ENCODE measurements at regions not wholly inside any gene's neighbourhood (a gene's known extent, or its start where the extent isn't known, plus 50 kb on each side); places are given as distances from the start of the nearest gene placed in this dataset.

DNA sequence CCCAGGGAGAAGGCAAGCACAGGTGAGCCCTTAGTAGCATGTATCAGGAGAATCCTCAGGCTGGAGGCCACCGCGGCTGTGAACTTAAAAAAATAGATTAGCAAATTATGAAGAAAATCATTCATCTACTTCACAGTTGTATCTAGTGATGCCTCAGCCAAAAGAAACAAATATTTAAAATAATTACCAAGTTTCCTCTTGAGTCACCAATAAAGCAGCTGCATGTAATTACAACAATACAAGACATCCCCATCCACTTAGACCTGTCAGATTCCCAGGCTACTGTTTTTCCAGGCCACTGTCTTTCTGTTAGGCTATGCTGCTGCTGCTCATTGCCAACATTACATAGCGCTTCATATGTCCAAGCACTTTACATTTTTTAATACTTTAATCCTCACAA lies 54.6 kb upstream of the PHLPP1 start:
- TF ChIP-seq POLR2AphosphoS5 (IDR thresholded peaks at IDR 0.05; ENCODE audit: low read depth, low read length) (no peak), POLR2A (IDR thresholded peaks at IDR 0.05; ENCODE audit: low read depth, low read length) (no peak), TAF1 (IDR thresholded peaks at IDR 0.05; ENCODE audit: low read depth, low read length) (no peak), SPI1 (IDR thresholded peaks at IDR 0.05; ENCODE audit: low read depth, low read length) (no peak)
